Calu3 (cell line): ENCODE measurements at regions not wholly inside any gene's neighbourhood (a gene's known extent, or its start where the extent isn't known, plus 50 kb on each side); places are given as distances from the start of the nearest gene placed in this dataset.

Experiments
- BruUV-seq: library from RNA; stranded (reverse); fragments of 400-500 nt; replicated peaks from 2 replicates; lab custom pipeline; 2021; lab: Mats Ljungman, UMichigan
- CTCF ChIA-PET: fragments of 300-600 bp; sonication (Branson Sonifier 250); formaldehyde crosslinking; loops from one replicate; lab custom pipeline; 2022; ENCODE audit warnings: antibody characterized with exemption; lab: Charles Lee
- DNase-seq: peaks from one replicate; pipeline ENCODE4 v3.0.0; 2022
- H3K27ac Mint-ChIP-seq: one replicate; pipeline ENCODE4 v1.8.0; 2022; ENCODE audit warnings: mixed read lengths; ENCODE audit not compliant: unreplicated experiment
- H3K27me3 Mint-ChIP-seq: one replicate; pipeline ENCODE4 v1.8.0; 2022; ENCODE audit warnings: mixed read lengths; ENCODE audit not compliant: unreplicated experiment
- H3K36me3 Mint-ChIP-seq: one replicate; pipeline ENCODE4 v1.8.0; 2022; ENCODE audit warnings: mild to moderate bottlenecking, moderate library complexity, mixed read lengths; ENCODE audit not compliant: insufficient read depth, unreplicated experiment
- H3K4me1 Mint-ChIP-seq: one replicate; pipeline ENCODE4 v1.8.0; 2022; ENCODE audit warnings: mild to moderate bottlenecking, low read depth, mixed read lengths; ENCODE audit not compliant: unreplicated experiment
- H3K4me3 Mint-ChIP-seq: one replicate; pipeline ENCODE4 v1.8.0; 2022; ENCODE audit warnings: mild to moderate bottlenecking, low read depth, moderate library complexity, mixed read lengths; ENCODE audit not compliant: unreplicated experiment
- H3K9me3 Mint-ChIP-seq: one replicate; pipeline ENCODE4 v1.8.0; 2022; ENCODE audit warnings: low read depth, mixed read lengths; ENCODE audit not compliant: unreplicated experiment
- intact Hi-C: fragments of 100-400 bp; cut with micrococcal nuclease; formaldehyde crosslinking; loops from one replicate; pipeline ENCODE4 v1.10.0; 2022; ENCODE audit not compliant: unreplicated experiment
- TF ChIP-seq, protein P1 (sequence below): fragments of 200-600 bp; IDR thresholded peaks from one replicate; pipeline ENCODE4 v1.8.0; 2022; ENCODE audit warnings: antibody characterized with exemption; ENCODE audit not compliant: unreplicated experiment

GRCh38 chr7:125444864-125445263 lies 515.2 kb upstream of the POT1 start:
- CTCF ChIA-PET = no interaction called here
- BruUV-seq = no TSS peak

GRCh38 chr7:125436220-125436619 lies 506.6 kb upstream of the POT1 start:
- no TSS peak for BruUV-seq
- H3K4me3 Mint-ChIP-seq = no peak overlapping the region
- TF ChIP-seq, protein P1, sequence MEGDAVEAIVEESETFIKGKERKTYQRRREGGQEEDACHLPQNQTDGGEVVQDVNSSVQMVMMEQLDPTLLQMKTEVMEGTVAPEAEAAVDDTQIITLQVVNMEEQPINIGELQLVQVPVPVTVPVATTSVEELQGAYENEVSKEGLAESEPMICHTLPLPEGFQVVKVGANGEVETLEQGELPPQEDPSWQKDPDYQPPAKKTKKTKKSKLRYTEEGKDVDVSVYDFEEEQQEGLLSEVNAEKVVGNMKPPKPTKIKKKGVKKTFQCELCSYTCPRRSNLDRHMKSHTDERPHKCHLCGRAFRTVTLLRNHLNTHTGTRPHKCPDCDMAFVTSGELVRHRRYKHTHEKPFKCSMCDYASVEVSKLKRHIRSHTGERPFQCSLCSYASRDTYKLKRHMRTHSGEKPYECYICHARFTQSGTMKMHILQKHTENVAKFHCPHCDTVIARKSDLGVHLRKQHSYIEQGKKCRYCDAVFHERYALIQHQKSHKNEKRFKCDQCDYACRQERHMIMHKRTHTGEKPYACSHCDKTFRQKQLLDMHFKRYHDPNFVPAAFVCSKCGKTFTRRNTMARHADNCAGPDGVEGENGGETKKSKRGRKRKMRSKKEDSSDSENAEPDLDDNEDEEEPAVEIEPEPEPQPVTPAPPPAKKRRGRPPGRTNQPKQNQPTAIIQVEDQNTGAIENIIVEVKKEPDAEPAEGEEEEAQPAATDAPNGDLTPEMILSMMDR = no peak
- H3K36me3 Mint-ChIP-seq = no peaks in the 10 kb centered on the region
- H3K9me3 Mint-ChIP-seq = no peaks in the 10 kb centered on the region
- no peak overlapping the region for H3K27ac Mint-ChIP-seq
- intact Hi-C loops = no loop called here
- CTCF ChIA-PET = no interaction called here
- DNase-seq = peak; percentile 20
- peaks cover 10% of the 10 kb centered on the region for H3K4me1 Mint-ChIP-seq
- no peaks in the 10 kb centered on the region for H3K27me3 Mint-ChIP-seq

More at GRCh38 chr7:125444864-125445263, 515.2 kb upstream of the POT1 start:
- intact Hi-C loops = no loop called here
- Mint-ChIP-seq H3K4me3 (no peak overlapping the region), H3K4me1 (no peaks in the 10 kb centered on the region), H3K36me3 (no peaks in the 10 kb centered on the region), H3K27ac (no peak overlapping the region), H3K27me3 (no peaks in the 10 kb centered on the region), H3K9me3 (no peaks in the 10 kb centered on the region)
- no peak for DNase-seq
- TF ChIP-seq, protein P1 = no peak

GRCh38 chr7:125431349-125431748 lies 501.7 kb upstream of the POT1 start:
- TF ChIP-seq, protein P1 = no peak
- H3K36me3 Mint-ChIP-seq = no peaks in the 10 kb centered on the region
- no peak overlapping the region for H3K4me3 Mint-ChIP-seq
- DNase-seq = no peak
- BruUV-seq = no TSS peak
- H3K4me1 Mint-ChIP-seq = peaks cover 7% of the 10 kb centered on the region
- H3K9me3 Mint-ChIP-seq = no peaks in the 10 kb centered on the region
- H3K27me3 Mint-ChIP-seq = no peaks in the 10 kb centered on the region
- CTCF ChIA-PET = no interaction called here
- no peak overlapping the region for H3K27ac Mint-ChIP-seq
- intact Hi-C loops = no loop called here

- TF ChIP-seq, protein P1 = no peak
- H3K9me3 Mint-ChIP-seq = no peaks in the 10 kb centered on the region
- no peaks in the 10 kb centered on the region for H3K36me3 Mint-ChIP-seq
- H3K27ac Mint-ChIP-seq = no peak overlapping the region
- no peak overlapping the region for H3K4me3 Mint-ChIP-seq
- BruUV-seq = no TSS peak
- CTCF ChIA-PET = interaction anchor here (0.7 kb wide), 1 partner anchor 670 kb away, joined by 5 read pairs; no protein-coding TSS in a partner anchor
- H3K27me3 Mint-ChIP-seq = no peaks in the 10 kb centered on the region
- DNase-seq = no peak
- H3K4me1 Mint-ChIP-seq = no peaks in the 10 kb centered on the region
- intact Hi-C loops = no loop called here
Observed at GRCh38 chr7:125430013-125430412, 500.4 kb upstream of the POT1 start.
